IPS-18a (cell line): ENCODE measurements at regions not wholly inside any gene's neighbourhood (a gene's known extent, or its start where the extent isn't known, plus 50 kb on each side); places are given as distances from the start of the nearest gene placed in this dataset.
A peak's percentile ranks its signal among the peaks of the same experiment; 100 is the strongest.

Experiments used
- H3K27ac ChIP-seq: one replicate; pipeline ENCODE4 v1.5.1; 2013; ENCODE audit warnings: low read length
- H3K27me3 ChIP-seq: one replicate; pipeline ENCODE4 v1.6.1; 2013; ENCODE audit warnings: mild to moderate bottlenecking, low read length; ENCODE audit not compliant: control insufficient read depth, insufficient read depth
- H3K36me3 ChIP-seq: one replicate; pipeline ENCODE4 v1.6.1; 2013; ENCODE audit warnings: low read depth, low read length; ENCODE audit not compliant: control insufficient read depth
- H3K4me1 ChIP-seq: one replicate; pipeline ENCODE4 v1.6.1; 2013; ENCODE audit warnings: low read depth, low read length; ENCODE audit not compliant: control insufficient read depth
- H3K4me3 ChIP-seq: one replicate; pipeline ENCODE4 v1.5.1; 2013; ENCODE audit warnings: low read length
- H3K9ac ChIP-seq: one replicate; pipeline ENCODE4 v1.6.1; 2013; ENCODE audit warnings: mild to moderate bottlenecking, low read length, moderate library complexity
- H3K9me3 ChIP-seq: one replicate; pipeline ENCODE4 v1.6.1; 2013; ENCODE audit warnings: low read depth, low read length; ENCODE audit not compliant: control insufficient read depth

- Histone ChIP-seq H3K36me3 (no peaks in the 10 kb centered on the region), H3K9ac (no peak overlapping the region), H3K27ac (no peak overlapping the region), H3K4me1 (peaks cover 17% of the 10 kb centered on the region), H3K9me3 (no peaks in the 10 kb centered on the region), H3K4me3 (no peak overlapping the region), H3K27me3 (peaks cover 13% of the 10 kb centered on the region)
These were observed 2109.9 kb upstream of the PIK3C3 start for GRCh38 chr18:39845106-39845505.

GRCh38 chr18:39843546-39843945 lies 2111.5 kb upstream of the PIK3C3 start:
- no peak overlapping the region for H3K4me3 ChIP-seq
- H3K27ac ChIP-seq = no peak overlapping the region
- H3K9ac ChIP-seq = no peak overlapping the region
- peaks cover 13% of the 10 kb centered on the region for H3K27me3 ChIP-seq
- peaks cover 17% of the 10 kb centered on the region for H3K4me1 ChIP-seq
- H3K9me3 ChIP-seq = no peaks in the 10 kb centered on the region
- H3K36me3 ChIP-seq = no peaks in the 10 kb centered on the region

- no peak overlapping the region for H3K9ac ChIP-seq
- H3K4me3 ChIP-seq = peak overlapping the region; percentile 42
- H3K4me1 ChIP-seq = peaks cover 17% of the 10 kb centered on the region
- H3K27me3 ChIP-seq = peaks cover 13% of the 10 kb centered on the region
- no peaks in the 10 kb centered on the region for H3K36me3 ChIP-seq
- no peaks in the 10 kb centered on the region for H3K9me3 ChIP-seq
- no peak overlapping the region for H3K27ac ChIP-seq
These were observed 2112.6 kb upstream of the PIK3C3 start for GRCh38 chr18:39842366-39842914.

GRCh38 chr18:39841482-39842365 lies 2113.3 kb upstream of the PIK3C3 start:
- H3K27me3 ChIP-seq = peaks cover 13% of the 10 kb centered on the region
- H3K9me3 ChIP-seq = no peaks in the 10 kb centered on the region
- H3K4me1 ChIP-seq = peaks cover 17% of the 10 kb centered on the region
- H3K9ac ChIP-seq = peak overlapping the region; percentile 65
- no peak overlapping the region for H3K27ac ChIP-seq
- no peaks in the 10 kb centered on the region for H3K36me3 ChIP-seq
- peak overlapping the region; percentile 76 for H3K4me3 ChIP-seq

- Histone ChIP-seq H3K27ac (no peak overlapping the region), H3K9ac (no peak overlapping the region), H3K27me3 (peaks cover 13% of the 10 kb centered on the region), H3K4me3 (peak overlapping the region; percentile 76), H3K9me3 (no peaks in the 10 kb centered on the region), H3K36me3 (no peaks in the 10 kb centered on the region), H3K4me1 (peaks cover 17% of the 10 kb centered on the region)
These were observed 2114.1 kb upstream of the PIK3C3 start for GRCh38 chr18:39840856-39841481.

GRCh38 chr18:39840406-39840805 lies 2114.6 kb upstream of the PIK3C3 start:
- Histone ChIP-seq H3K27ac (no peak overlapping the region), H3K36me3 (no peaks in the 10 kb centered on the region), H3K27me3 (peaks cover 13% of the 10 kb centered on the region), H3K9me3 (no peaks in the 10 kb centered on the region), H3K4me3 (no peak overlapping the region), H3K4me1 (peaks cover 17% of the 10 kb centered on the region), H3K9ac (no peak overlapping the region)

GRCh38 chr18:39839782-39840181 lies 2115.3 kb upstream of the PIK3C3 start:
- H3K27ac ChIP-seq = no peak overlapping the region
- no peak overlapping the region for H3K4me3 ChIP-seq
- H3K4me1 ChIP-seq = peaks cover 17% of the 10 kb centered on the region
- H3K36me3 ChIP-seq = no peaks in the 10 kb centered on the region
- peaks cover 13% of the 10 kb centered on the region for H3K27me3 ChIP-seq
- no peaks in the 10 kb centered on the region for H3K9me3 ChIP-seq
- H3K9ac ChIP-seq = no peak overlapping the region

- H3K9me3 ChIP-seq = no peaks in the 10 kb centered on the region
- H3K9ac ChIP-seq = no peak overlapping the region
- peaks cover 13% of the 10 kb centered on the region for H3K27me3 ChIP-seq
- H3K27ac ChIP-seq = no peak overlapping the region
- H3K36me3 ChIP-seq = no peaks in the 10 kb centered on the region
- H3K4me1 ChIP-seq = peaks cover 11% of the 10 kb centered on the region
- no peak overlapping the region for H3K4me3 ChIP-seq
These were observed 2116.2 kb upstream of the PIK3C3 start for GRCh38 chr18:39838831-39839230.

GRCh38 chr18:39835303-39836030 lies 2119.6 kb upstream of the PIK3C3 start:
- Histone ChIP-seq H3K9ac (no peak overlapping the region), H3K4me3 (no peak overlapping the region), H3K27ac (no peak overlapping the region), H3K4me1 (no peaks in the 10 kb centered on the region), H3K36me3 (no peaks in the 10 kb centered on the region), H3K9me3 (no peaks in the 10 kb centered on the region), H3K27me3 (peaks cover 3% of the 10 kb centered on the region)

- Histone ChIP-seq H3K4me3 (no peak overlapping the region), H3K27me3 (no peaks in the 10 kb centered on the region), H3K9me3 (no peaks in the 10 kb centered on the region), H3K27ac (no peak overlapping the region), H3K9ac (no peak overlapping the region), H3K36me3 (no peaks in the 10 kb centered on the region), H3K4me1 (no peaks in the 10 kb centered on the region)
These were observed 2120.4 kb upstream of the PIK3C3 start for GRCh38 chr18:39834636-39835035.

GRCh38 chr18:39825485-39826150 lies 2129.4 kb upstream of the PIK3C3 start:
- H3K9ac ChIP-seq = no peak overlapping the region
- H3K9me3 ChIP-seq = no peaks in the 10 kb centered on the region
- H3K4me3 ChIP-seq = no peak overlapping the region
- no peaks in the 10 kb centered on the region for H3K4me1 ChIP-seq
- no peak overlapping the region for H3K27ac ChIP-seq
- H3K36me3 ChIP-seq = no peaks in the 10 kb centered on the region
- H3K27me3 ChIP-seq = no peaks in the 10 kb centered on the region
